LNCAP (cell line): ENCODE measurements at regions not wholly inside any gene's neighbourhood (a gene's known extent, or its start where the extent isn't known, plus 50 kb on each side); places are given as distances from the start of the nearest gene placed in this dataset.

Experiments
- TF ChIP-seq, protein P1 (sequence below): fragments of 450-650 bp; IDR thresholded peaks from 2 replicates; pipeline ENCODE4 v1.5.1; 2017; ENCODE audit warnings: mild to moderate bottlenecking

GRCh38 chr3:168186293-168186983, 90.7 kb upstream of the GOLIM4 start:
- TF ChIP-seq, protein P1, sequence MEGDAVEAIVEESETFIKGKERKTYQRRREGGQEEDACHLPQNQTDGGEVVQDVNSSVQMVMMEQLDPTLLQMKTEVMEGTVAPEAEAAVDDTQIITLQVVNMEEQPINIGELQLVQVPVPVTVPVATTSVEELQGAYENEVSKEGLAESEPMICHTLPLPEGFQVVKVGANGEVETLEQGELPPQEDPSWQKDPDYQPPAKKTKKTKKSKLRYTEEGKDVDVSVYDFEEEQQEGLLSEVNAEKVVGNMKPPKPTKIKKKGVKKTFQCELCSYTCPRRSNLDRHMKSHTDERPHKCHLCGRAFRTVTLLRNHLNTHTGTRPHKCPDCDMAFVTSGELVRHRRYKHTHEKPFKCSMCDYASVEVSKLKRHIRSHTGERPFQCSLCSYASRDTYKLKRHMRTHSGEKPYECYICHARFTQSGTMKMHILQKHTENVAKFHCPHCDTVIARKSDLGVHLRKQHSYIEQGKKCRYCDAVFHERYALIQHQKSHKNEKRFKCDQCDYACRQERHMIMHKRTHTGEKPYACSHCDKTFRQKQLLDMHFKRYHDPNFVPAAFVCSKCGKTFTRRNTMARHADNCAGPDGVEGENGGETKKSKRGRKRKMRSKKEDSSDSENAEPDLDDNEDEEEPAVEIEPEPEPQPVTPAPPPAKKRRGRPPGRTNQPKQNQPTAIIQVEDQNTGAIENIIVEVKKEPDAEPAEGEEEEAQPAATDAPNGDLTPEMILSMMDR = no peak

DNA sequence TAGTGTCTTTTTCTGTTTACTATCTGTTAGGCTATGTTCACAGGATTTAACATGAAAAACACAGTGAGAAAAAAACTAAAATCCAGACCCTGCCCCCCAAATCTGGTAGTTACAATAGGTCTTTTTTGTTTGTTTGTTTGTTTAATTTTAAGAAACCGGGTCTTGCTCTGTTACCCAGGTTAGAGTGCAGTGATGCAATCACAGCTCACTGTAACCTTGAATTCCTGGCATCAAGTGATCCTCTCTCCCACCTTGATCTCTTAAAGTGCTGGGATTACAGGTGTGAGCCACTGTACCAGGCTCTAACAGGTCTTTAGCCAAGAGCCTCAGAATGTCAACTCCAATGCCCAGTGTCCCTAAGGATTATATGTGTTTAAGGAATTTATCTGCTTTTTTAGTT, 88.0 kb upstream of the GOLIM4 start:
- TF ChIP-seq, protein P1 = no peak

GRCh38 chr3:168168743-168169142, 73.0 kb upstream of the GOLIM4 start:
- TF ChIP-seq, protein P1 = no peak

DNA sequence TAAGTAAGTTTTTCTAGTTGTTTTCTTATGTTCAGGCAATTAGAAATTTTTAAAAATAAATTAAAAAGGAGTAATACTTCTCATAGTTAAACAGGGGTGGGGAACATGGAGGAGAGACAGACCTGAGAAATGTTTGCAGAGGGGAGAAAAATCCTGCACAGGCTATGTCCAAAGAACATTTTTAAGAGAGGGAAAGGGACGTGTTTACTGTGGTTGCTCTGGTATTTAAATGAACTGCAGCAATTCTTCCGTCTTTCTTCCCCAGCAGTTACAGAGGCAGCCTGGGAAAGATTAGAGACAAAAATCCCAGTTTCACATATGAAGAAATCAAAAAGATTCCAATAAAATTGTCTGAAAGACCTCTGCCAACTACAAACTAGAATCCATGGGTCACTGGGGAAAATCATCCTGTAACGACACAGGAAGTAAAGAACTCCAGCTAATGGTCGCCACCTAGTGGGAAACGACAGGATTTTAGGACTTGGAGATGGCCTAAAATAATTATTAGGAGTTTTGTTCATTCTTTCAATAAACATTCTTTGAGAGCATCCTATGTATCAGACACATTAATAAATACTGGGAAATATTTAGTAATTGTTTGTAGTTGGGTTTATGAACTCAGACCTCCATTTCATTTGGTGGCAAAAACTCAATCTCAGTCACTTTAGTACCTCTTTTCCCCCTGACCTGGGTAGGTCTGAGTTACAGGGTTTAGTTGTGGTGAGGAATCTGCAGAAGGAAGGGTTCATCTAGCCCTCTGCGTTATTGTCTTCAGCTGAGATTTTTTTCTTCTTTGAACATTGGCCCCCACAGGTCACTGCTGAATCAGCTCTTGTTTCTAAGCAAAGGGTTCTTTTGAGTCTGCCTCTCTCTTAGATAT, 69.9 kb upstream of the GOLIM4 start:
- TF ChIP-seq, protein P1 = peak; percentile 74

DNA sequence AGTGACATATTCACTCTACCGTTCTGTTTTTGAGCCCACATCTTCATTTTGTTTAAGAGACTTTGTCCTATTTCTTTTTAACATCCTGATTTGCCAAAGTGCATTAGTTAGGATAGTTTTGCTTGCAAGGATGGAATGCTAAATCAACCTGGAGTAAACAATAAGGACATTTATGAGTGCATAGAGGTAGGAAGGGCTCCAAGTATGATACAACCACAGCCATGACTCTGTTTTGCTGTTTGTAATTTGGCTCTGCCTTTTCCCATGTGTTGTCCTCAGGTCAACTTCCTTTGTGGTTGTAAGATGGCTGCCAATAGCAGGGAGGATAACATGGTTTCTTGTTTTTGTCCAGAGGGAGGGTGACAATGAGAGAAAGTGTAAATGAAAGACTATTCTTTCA, 66.4 kb upstream of the GOLIM4 start:
- TF ChIP-seq, protein P1 = no peak

DNA sequence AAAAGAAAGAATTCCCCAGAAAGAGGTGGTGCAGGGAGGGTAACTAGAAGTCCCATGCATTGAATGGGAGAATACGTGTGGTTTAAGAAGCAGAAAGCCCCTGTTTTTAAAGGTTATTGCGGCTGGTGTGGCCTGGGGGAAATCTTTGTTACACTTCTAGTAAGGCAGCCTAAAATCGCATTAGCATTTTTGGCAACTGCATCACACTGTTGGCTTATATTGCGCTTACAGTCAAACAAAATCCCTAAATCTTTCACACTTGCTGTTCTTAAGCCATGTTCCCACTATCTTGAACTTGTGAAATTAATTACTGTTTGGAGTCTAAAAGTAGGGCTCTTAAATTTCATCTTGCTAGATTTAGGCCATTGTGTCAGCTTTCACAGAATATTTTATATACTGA, 66.0 kb upstream of the GOLIM4 start:
- TF ChIP-seq, protein P1 = no peak

DNA sequence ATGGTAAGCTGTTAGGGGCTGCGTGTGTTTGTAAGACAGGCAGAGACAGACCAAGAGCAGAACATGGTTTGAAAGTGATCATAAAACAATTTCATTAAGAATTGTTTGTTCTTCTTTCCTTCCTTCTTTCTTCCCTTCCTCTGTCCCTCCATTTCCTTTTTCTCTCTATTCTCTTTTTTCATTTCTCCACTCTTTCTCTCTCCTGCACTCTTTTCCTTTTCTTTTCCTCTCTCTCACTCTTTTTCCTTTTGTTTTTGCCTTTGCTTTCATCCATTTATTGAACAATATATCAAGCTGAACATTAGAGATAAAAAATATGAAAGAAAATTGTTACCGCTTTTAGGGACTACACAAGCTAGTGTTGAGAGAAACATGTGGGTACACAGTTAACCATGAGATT, 62.2 kb upstream of the GOLIM4 start:
- TF ChIP-seq, protein P1 = no peak
